HG03378 (cell line): ENCODE measurements at regions not wholly inside any gene's neighbourhood (a gene's known extent, or its start where the extent isn't known, plus 50 kb on each side); places are given as distances from the start of the nearest gene placed in this dataset.

Experiments used
- ATAC-seq: cut with Tn5 transposase; IDR thresholded peaks from one replicate; pipeline ENCODE4 v1.9.1; 2021; ENCODE audit warnings: mild to moderate bottlenecking, moderate library complexity; ENCODE audit not compliant: unreplicated experiment

DNA sequence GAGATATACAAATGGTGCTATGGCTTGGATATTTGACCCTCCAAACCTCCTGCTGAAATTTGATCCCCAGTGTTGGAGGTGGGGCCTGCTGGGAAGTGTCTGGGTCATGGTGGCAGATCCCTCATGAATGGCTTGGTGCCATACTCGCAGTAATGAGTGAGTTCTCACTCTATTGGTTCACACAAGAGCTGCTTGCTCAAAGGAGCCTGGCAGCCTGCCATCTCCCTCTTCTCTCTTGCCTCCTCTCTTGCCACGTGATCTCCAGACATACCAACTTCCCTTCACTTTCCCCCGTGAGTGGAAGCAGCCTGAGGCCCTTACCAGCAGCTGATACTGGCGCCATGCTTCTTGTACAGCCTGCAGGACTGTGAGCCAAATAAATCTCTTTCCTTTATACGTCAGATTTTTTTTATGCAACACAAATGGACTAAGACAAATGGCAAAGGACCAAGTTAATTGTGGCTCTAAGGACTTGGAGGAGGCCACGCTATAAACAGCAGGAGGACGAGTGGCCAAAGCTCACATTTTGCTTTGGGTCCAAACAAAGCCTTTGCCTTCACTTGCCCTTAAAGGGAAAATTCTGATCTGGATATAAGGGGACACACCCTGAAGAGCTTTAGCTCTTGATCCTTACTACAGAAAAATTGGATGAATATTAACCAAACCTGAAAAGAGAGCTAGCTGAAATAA is 214.7 kb downstream of the SS18 start:
- ATAC-seq = no peak

DNA sequence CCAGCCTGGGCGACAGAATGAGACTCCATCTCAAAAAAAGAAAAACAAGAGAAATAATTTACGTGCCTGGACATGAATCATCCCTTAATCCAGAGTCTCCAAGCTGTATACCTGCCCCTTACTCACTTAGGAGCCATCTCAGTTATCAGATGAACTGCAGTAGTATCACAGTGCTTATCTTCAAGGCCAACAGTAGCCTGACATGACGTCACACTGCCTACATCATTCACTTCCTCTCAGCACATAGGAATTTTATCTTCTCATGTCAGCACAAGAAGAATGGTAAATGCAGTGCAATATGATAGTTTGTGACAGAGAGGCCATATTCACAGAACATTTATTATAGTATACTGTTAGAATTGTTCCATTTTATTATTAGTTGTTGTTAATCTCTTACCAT is 216.6 kb downstream of the SS18 start:
- no peak for ATAC-seq

DNA sequence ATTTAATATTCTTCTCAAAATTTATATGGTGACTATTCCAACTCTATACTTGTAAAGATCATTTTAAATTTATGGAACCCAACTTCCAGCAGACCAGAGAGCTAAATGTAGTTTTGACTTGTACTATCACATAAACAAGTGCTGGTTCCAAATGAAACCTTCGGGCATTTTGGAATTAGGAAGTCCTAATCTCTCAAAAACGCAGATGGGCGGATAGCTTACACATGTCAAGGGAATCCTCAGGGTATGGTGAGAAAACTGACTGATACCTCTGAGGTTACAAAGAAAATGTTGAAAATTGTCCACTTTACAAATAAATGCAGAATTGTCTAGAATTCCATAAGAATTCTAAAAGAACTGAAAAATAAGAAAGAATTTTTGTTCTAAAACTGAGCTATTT is 224.1 kb downstream of the SS18 start:
- ATAC-seq = no peak

DNA sequence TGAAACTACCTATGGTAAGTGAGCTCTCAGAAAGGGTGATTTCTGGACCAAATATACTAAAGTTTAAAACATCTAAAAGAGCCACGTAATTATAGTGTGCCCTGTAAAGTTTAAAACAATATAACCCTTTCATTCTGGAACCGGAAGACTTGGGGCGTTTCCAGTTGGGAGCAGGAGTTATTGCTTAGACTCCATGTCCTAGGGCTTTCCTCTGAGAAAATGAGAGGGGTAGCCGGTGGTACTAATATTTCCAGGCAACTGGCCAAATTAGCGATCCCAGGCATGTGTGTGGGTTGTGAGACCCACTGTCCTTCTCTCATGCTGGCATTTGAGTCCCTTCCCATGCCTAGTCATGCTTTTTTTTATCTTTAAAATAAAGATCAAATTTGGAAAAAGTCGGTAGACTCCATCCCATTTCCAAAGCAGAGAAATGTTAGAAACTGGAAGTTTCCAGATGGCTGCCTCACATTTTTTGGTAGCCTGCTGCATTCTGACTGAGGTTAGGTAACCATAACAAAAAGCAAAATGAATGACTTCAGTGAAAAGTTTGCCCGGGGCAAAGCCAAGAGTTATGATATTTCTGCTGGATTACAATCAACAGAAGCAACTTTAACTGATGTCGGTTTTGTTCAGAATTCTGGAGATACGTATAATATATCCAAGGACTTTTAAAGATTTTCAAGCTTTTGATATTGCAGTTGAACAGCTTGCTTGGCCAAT is 227.4 kb downstream of the SS18 start:
- ATAC-seq = no peak

DNA sequence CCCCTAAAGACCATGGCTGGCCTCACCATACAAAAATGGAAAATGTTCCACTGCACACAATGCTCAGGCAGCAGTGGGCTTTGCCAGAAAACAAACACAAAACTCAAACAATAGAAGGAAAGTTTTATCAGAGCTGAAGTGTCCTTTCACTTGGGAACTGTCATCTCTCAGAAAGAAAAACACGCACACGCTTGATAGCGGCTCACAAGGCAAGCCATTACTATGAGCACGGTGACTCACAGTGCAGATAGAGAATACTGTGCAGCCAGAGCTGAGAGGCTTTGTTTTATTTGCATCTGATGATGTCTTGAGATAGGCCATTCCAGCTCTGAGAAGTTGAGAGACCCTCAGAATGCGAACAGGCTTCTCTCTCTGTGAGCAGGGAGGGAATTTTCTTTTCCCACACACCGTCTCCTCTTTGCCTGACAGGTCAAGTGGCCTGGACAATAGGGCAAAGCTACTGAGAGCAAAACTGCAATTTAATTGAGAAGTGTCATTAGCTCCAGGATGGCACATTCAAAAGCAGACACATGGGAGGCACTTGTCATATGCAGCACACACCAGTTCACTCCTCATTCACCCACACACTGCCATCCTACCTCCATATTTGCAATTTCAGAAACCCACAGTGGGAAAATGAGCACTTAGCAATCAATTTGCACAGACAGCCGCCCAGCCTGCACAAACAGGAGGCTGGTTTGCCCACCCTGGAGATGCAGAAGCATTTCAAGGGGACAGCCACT is 236.6 kb downstream of the SS18 start:
- no peak for ATAC-seq

DNA sequence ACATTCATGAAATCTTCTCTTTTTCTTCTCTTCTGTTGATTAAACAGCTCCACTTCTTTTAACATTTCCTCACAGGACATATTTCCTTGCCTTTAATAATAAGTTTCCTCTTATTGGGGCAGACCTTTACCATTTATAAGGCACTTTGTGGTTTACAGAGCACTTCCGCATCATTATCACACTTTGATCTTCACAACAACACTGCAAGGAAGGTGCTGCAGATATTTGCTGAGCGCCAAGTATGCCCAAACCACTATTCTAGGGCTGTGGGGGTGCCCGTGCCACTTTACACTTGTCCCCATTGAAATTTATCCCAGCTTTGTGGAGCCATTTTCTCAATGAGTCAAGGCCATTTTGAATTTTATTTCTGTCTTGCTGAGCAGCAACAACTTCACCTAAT is 246.6 kb downstream of the SS18 start:
- no peak for ATAC-seq

DNA sequence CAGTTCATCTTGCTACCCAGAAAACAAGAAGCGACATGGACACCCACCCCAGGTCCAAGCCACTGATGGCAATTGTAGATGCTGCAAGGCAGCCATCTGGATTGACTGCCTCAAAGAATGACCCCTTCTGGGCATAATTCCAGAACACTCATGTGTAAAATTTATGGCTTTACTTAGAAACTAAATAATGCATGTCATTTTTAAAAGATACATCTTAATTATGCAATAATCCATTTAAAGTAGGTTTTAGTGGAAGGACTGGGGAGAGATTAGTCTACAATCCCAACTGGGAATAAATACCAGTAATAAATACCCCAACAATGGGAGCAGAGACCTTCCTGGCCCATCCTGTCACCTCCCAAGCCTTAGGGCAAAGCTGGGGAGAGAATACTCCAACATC is 247.7 kb downstream of the SS18 start:
- ATAC-seq = no peak

DNA sequence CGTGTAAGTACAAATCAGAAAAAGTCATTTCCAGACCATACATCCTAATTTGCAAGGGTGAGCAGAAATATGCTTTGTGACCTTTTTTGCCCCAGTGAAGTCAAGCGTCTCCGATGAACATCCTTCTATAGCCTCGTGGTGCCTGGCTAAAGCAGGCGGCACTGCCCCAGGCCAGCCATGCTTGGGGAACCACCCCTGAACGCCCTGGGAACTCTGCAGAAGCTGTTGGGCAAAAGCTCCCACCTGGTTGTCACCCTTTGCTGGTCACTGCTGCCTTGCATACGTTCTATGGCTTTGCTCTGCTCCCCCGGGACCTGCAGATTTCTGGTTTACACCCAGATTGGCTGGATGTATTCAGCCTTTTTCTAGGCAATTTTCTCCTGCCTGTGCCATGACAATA is 256.4 kb downstream of the SS18 start:
- ATAC-seq = no peak

DNA sequence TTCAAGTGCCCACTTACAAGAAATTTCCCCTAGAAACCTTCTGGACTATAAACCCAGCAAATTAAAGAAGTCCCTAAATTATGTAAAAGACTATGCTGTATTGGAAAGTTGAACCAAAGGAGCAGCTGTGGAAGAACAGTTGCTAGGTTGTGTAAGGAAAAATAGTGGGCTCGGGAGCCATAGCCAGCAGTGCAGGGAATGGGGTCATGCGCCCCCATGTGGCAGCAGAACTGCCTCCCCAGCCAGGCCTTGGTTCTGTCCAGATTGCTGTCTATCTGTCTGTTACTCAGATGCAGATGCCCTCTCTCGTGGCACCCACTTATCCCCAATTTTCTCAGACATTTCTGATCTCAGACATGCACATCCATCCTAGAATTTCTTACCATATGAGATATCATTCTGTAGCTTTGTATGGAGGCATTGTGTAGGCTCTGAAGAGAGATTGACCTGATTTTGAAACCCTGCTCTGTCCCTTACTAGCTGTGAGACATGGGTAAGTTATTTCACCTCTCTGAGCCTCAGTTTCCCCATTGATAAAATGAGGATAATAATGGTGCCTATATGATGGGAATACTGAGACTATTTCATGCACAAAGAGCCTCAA is 258.3 kb downstream of the SS18 start:
- ATAC-seq = peak; percentile 47

DNA sequence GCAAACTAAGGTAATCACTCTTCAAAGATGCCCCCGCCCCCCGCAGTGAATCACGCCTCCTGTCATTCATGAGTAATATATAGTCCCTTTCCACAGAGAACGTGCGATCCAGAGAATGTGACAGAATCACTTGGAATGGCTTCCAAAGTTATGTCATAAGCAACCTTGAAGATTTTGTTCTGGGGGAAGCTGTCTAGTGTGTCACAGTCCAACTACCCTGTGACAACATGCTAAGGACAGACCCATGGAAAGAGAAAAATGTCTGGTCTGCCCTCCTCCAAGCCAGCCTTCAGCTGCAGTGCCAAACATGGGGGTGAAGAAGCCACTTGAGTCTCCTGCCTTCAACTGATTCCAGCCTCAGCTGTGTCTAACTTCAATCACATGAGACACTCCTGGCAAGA is 259.1 kb downstream of the SS18 start:
- no peak for ATAC-seq

DNA sequence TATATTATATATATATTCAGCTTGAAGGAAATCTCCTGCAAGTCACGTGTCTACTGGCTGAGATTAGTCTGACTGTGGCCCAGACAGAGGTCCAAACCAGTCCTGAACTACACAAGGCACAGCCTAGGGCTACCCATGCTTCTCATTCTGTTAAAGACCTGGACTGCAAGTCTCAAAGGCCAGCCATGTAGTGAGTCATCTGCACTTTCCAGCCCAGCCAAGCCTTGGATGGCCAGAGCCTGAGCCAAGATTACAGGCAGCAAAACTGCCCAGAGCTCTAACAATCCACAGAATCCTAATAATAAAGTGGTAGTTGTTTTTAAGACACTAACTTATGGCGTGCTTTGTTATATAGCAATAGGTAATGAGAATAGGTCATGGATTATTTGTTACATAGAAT is 259.6 kb downstream of the SS18 start:
- ATAC-seq = no peak

DNA sequence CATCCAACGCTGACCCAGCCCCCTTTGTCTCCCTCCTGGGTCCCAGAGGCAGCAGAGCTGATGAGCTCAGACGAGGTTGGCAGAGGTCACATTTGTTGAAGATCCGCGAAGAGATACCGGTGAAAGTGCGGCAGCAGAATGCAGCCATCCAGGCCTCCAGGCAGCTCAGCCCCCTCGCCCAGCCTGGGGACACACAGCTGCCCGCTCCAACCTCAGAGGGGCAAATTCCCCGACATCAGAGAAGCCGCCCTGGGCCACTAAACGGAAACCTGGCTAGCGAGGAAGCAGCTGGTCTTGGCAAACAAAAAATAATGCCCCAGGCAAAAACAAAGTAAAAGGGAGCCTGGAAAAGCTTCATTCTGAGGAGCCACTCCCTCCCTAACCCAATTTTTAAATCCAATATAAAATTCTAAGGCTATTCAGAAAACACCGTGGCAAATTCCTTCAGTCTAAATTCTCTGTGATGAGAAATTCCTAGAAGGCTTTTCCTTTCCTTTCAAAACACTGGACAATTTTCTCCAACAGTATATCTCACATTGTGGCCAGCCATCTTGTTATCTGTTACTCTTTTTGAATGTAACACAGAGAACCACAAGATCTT is 262.4 kb downstream of the SS18 start:
- ATAC-seq = no peak

DNA sequence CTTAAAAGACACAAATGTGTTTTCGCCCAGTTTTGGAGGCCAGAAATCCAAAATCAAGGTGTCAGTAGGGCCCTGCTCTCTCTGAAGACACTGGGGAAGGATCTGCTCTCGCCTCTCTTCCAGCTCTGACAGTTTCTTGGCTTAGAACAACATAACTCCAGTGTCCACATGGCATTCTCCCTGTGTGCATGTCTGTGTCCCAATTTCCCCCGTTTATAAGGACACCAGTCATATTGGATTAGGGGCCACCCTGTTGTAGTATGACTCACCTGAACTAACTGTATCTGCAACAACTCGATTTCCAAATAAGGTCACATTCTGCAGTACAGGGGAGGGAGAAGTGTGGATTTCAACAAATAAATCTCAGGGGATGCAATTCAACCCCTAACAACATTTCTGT is 263.2 kb downstream of the SS18 start:
- no peak for ATAC-seq

DNA sequence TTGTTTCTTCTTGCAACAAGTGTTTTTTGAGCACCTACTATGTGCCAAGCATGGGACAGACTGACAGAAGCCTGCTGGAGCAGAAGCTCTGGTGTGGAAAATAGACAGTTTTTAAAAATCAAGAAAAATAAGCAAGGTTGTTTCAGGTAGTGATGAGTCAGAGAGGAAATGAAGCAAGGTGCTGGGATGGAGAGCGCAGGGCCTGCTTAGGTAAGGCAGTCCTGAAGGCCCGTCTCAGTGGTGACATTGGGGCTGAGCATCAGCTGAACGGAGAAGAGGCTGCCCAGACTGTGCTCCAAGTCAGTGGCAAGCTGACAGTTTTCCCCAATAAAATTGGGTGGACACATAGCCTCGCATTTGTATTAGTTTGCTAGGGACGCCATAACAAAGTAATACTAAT is 263.6 kb downstream of the SS18 start:
- ATAC-seq = no peak

DNA sequence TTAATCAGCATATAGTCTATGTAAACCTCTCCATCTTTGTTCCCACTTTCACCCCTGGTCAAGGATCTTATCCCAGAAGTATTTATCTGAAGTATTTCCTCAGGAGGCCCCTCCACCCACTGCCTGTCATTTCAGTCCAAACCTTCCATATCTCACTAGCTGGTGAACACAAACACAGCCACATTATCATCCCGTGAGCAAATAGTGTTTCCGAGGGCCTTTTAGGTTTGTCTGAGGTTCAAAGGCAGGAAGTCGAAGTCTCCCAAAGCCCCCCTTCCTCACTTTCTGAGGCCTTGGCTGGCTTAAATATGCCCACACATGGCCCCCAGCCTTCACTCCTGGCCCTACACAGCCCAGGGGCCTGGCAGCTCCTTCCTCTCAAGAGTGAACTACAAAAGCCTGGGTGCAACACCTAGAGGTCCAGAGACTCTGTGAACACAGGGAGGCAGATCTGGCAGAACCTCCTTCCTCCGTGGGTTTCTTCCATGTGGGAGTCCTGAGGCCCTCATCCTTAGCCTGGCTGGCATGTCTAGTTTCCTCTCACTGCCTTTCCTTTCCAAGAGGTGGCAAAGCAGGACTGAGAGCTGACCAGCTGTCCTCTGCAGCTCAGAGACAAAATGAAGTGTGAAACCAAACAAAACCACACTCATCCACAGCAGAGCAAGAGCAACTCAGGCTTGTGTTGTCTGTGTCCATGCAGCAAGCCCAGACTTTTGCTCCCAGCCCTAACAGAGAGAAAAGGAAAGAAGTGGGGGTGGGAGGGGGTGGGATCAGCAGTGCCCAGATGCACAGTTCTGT is 264.2 kb downstream of the SS18 start:
- no peak for ATAC-seq

DNA sequence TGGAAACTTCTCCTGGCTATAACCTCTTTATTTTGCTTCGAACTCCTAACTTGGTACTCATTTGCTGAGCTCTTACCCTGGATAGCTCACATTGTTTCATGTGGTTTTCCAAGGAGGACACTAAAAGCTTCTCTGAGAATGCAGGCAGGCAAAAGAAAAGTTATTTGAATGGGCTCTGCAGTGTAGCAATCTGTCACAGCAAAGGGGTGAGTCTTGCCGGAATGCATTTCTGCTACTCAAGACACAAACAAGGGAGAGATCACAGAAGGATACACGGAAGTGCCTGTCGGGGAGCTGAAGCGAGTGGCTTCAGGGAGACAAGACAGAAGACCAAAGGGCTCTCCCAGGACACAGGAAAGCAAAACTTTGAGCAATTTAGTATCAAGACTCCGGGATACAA is 265.4 kb downstream of the SS18 start:
- no peak for ATAC-seq

DNA sequence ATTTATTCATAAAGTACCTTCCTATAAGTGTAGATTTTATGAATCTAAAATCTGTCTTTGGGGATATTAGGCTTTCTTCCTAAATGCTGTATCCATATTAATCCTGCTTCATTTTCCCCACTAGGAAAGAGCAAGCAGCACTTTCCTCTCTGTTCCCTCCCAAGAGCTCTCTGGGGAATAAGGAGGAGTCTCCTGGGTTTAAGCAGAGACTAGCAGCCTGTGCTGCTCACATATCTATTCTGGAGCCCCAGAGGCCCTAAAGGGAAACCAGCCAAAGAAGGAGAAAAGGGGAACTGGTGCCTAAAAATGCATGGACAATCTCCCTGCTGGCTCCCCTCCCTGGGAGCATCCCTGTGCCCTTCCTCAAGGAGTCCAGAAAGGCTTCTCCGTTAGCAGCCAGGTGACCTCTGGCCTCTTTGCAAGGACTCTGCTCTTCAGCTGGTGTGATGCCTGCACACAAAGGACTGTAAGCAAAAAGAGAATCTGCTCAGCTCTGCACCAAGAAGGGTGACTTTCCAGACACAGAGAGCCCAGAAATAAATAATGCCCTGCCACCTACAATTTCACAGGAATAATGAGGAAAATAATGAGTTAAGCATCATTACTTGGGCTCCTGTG is 270.6 kb downstream of the SS18 start:
- no peak for ATAC-seq

DNA sequence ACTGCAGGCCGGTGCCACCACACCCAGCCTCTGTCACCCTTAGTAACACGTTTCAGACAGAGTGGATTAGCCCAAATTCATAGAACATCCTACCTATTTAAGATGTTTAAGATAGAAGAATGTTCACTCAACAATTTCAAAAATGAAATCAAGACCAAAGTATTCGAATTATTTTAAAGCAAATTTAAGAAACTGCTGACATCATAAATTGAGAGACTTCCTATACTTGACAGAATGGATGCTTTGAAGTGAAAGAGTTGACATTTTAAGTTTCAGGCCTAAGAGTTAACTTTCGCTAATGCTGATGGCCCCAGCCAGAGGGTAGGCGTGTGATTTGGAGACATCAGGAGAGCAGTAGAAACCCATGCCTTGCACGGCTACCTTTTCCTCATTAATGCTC is 271.9 kb downstream of the SS18 start:
- no peak for ATAC-seq

DNA sequence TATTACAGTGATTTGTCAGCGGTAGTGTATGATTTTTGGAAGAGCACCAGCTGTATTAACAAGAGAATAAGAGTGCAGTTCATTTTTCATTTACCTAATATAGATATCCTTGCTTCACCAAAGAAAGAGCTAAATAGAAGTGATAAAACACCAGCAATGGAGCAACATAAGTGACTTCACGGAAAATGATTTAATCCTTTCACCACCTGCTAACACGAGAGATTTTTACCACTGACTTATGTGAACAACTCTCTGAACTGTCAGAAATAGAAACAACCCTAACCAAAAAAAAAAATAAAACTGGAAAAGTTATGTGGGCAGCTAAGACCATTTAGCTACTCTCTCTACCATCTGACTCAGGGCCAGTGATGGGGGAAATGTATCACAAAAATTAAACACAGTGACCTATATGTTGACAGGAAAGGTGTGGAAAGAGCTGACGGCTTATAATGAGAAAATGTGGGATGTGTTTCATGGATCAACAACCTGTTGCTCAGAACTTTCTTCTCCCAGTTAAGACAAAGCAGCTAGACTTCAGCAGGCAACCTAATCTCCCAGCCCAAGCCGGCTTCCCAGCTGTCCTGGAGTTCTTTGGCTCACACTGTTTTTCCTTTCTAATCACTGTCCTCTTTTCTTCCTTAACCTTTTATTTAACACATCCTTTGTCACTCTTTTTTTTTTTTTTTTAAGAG is 272.7 kb downstream of the SS18 start:
- no peak for ATAC-seq

DNA sequence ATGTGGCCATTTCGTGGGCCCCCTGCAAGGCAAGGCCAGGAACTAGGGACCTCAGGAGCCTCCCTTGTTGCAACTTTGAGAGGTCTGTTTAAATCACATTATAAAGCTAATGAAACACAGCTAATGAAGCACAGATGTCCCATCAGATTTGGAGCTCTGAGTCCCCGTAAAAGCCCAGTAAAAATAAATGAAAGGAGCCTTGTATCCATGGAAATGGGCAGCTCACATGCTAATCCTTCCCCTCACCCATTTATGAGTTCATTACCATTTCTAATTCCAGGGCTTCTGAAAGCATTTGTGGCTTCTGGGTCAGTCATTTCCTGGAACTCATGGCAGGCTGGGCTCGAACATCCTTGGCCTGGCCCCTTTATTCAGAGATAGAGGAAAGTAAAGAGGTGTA is 274.8 kb downstream of the SS18 start:
- ATAC-seq = no peak
